ENCODE measurements at regions not wholly inside any gene's neighbourhood (a gene's known extent, or its start where the extent isn't known, plus 50 kb on each side); places are given as distances from the start of the nearest gene placed in this dataset.
A peak's percentile ranks its signal among the peaks of the same experiment; 100 is the strongest.

- DNase-seq (ENCODE audit: low read depth), result peak; percentile 67
- no peak for TF ChIP-seq CTCF (conservative IDR thresholded peaks at IDR 0.05; ENCODE audit: low read depth, low read length)
- no peak overlapping the region for H3K4me3 ChIP-seq (ENCODE audit: low read depth, low read length)
Measured at GRCh38 chr21:19321688-19322087, 918.1 kb upstream of the TMPRSS15 start.

GRCh38 chr21:19322360-19322759, 918.8 kb upstream of the TMPRSS15 start:
- H3K4me3 ChIP-seq (ENCODE audit: low read depth, low read length), result no peak overlapping the region
- TF ChIP-seq CTCF (conservative IDR thresholded peaks at IDR 0.05; ENCODE audit: low read depth, low read length), result peak; percentile 42
- peak; percentile 50 for DNase-seq (ENCODE audit: low read depth)

- DNase-seq (ENCODE audit: low read depth), result no peak
- H3K4me3 ChIP-seq (ENCODE audit: low read depth, low read length), result no peak overlapping the region
- no peak for TF ChIP-seq CTCF (conservative IDR thresholded peaks at IDR 0.05; ENCODE audit: low read depth, low read length)
Measured at GRCh38 chr21:19326531-19327319, 923.1 kb upstream of the TMPRSS15 start.

- DNase-seq (ENCODE audit: low read depth), result no peak
- H3K4me3 ChIP-seq (ENCODE audit: low read depth, low read length), result no peak overlapping the region
- TF ChIP-seq CTCF (conservative IDR thresholded peaks at IDR 0.05; ENCODE audit: low read depth, low read length), result no peak
Measured at GRCh38 chr21:19328954-19329353, 925.4 kb upstream of the TMPRSS15 start.

- TF ChIP-seq CTCF (conservative IDR thresholded peaks at IDR 0.05; ENCODE audit: low read depth, low read length), result peak; percentile 12
- DNase-seq (ENCODE audit: low read depth), result no peak
- no peak overlapping the region for H3K4me3 ChIP-seq (ENCODE audit: low read depth, low read length)
Measured at GRCh38 chr21:19340303-19340702, 936.7 kb upstream of the TMPRSS15 start.

- H3K4me3 ChIP-seq (ENCODE audit: low read depth, low read length), result no peak overlapping the region
- no peak for DNase-seq (ENCODE audit: low read depth)
- no peak for TF ChIP-seq CTCF (conservative IDR thresholded peaks at IDR 0.05; ENCODE audit: low read depth, low read length)
Measured at GRCh38 chr21:19340954-19341353, 937.4 kb upstream of the TMPRSS15 start.

- no peak overlapping the region for H3K4me3 ChIP-seq (ENCODE audit: low read depth, low read length)
- no peak for DNase-seq (ENCODE audit: low read depth)
- TF ChIP-seq CTCF (conservative IDR thresholded peaks at IDR 0.05; ENCODE audit: low read depth, low read length), result no peak
Measured at GRCh38 chr21:19343711-19344110, 940.1 kb upstream of the TMPRSS15 start.
